Hematopoietic multipotent progenitor cell treated with erythropoietin and hydrocortisone succinate and interleukin-3 and kit ligand, for 17 days (in vitro differentiated cells): ENCODE measurements at regions not wholly inside any gene's neighbourhood (a gene's known extent, or its start where the extent isn't known, plus 50 kb on each side); places are given as distances from the start of the nearest gene placed in this dataset.
"Not testable (repeated sequence)": the region's sequence is repeated elsewhere in the genome, so short reads cannot be mapped to it uniquely, and the experiment has no call there.

ENCODE experiments used
- DNase-seq: peaks from one replicate; pipeline ENCODE4 v3.0.0-alpha.2; 2015; ENCODE audit warnings: low spot score

- DNase-seq: no peak
Measured at GRCh38 chrX:51151734-51152133, 180.9 kb upstream of the NUDT10 start.

GRCh38 chrX:51155157-51155556 lies 177.5 kb upstream of the NUDT10 start:
- no peak for DNase-seq

- no peak for DNase-seq
Measured at GRCh38 chrX:51155566-51155965, 177.1 kb upstream of the NUDT10 start.

- no peak for DNase-seq
Measured at GRCh38 chrX:51158231-51158630, 174.4 kb upstream of the NUDT10 start.

- not testable (repeated sequence) for DNase-seq
Measured at GRCh38 chrX:51159378-51159777, 173.2 kb upstream of the NUDT10 start.

- DNase-seq: no peak
Measured at GRCh38 chrX:51163730-51164129, 168.9 kb upstream of the NUDT10 start.

- not testable (repeated sequence) for DNase-seq
Measured at GRCh38 chrX:51178356-51178900, 154.2 kb upstream of the NUDT10 start.

- not testable (repeated sequence) for DNase-seq
Measured at GRCh38 chrX:51179805-51180204, 152.8 kb upstream of the NUDT10 start.

GRCh38 chrX:51182545-51182944 lies 150.1 kb upstream of the NUDT10 start:
- DNase-seq: no peak

GRCh38 chrX:51192104-51192503 lies 140.5 kb upstream of the NUDT10 start:
- no peak for DNase-seq

- no peak for DNase-seq
Measured at GRCh38 chrX:51215266-51215665, 117.4 kb upstream of the NUDT10 start.

GRCh38 chrX:51215856-51216255 lies 116.8 kb upstream of the NUDT10 start:
- no peak for DNase-seq

GRCh38 chrX:51242212-51242611 lies 90.4 kb upstream of the NUDT10 start:
- no peak for DNase-seq

GRCh38 chrX:51257490-51257889 lies 75.1 kb upstream of the NUDT10 start:
- DNase-seq: no peak

GRCh38 chrX:51262271-51262670 lies 70.4 kb upstream of the NUDT10 start:
- DNase-seq: not testable (repeated sequence)

- no peak for DNase-seq
Measured at GRCh38 chrX:51272638-51273037, 60.0 kb upstream of the NUDT10 start.

- DNase-seq: no peak
Measured at GRCh38 chrX:51281758-51282318, 50.8 kb upstream of the NUDT10 start.
